DLD1 (cell line): ENCODE measurements at regions not wholly inside any gene's neighbourhood (a gene's known extent, or its start where the extent isn't known, plus 50 kb on each side); places are given as distances from the start of the nearest gene placed in this dataset.
"Not testable (repeated sequence)": the region's sequence is repeated elsewhere in the genome, so short reads cannot be mapped to it uniquely, and the experiment has no call there.

Source experiments
- in situ Hi-C: cut with HindIII; loops from 2 replicates; pipeline ENCODE4 v1.10.0; 2017; ENCODE audit warnings: low sequenced_read_pairs

GRCh38 chr2:137879121-137879520, 85.2 kb upstream of the HNMT start:
- in situ Hi-C loops, result loop anchor here (25.0 kb wide), 1 partner anchor 933 kb away; no protein-coding TSS in a partner anchor

GRCh38 chr2:137881711-137882110, 82.6 kb upstream of the HNMT start:
- in situ Hi-C loops, result loop anchor here (25.0 kb wide), 1 partner anchor 931 kb away; no protein-coding TSS in a partner anchor

- in situ Hi-C loops, result loop anchor here (25.0 kb wide), 1 partner anchor 926 kb away; no protein-coding TSS in a partner anchor
Observed at GRCh38 chr2:137886083-137886831, 78.0 kb upstream of the HNMT start.

- in situ Hi-C loops, result loop anchor here (25.0 kb wide), 1 partner anchor 923 kb away; no protein-coding TSS in a partner anchor
Observed at GRCh38 chr2:137888845-137889244, 75.4 kb upstream of the HNMT start.

- in situ Hi-C loops, result loop anchor here (25.0 kb wide), 1 partner anchor 920 kb away; no protein-coding TSS in a partner anchor
Observed at GRCh38 chr2:137892739-137893138, 71.5 kb upstream of the HNMT start.

GRCh38 chr2:137893145-137893544, 71.1 kb upstream of the HNMT start:
- in situ Hi-C loops, result loop anchor here (25.0 kb wide), 1 partner anchor 919 kb away; no protein-coding TSS in a partner anchor

- in situ Hi-C loops, result loop anchor here (25.0 kb wide), 1 partner anchor 916 kb away; no protein-coding TSS in a partner anchor
Observed at GRCh38 chr2:137896467-137896866, 67.8 kb upstream of the HNMT start.

- in situ Hi-C loops, result loop anchor here (25.0 kb wide), 1 partner anchor 915 kb away; no protein-coding TSS in a partner anchor
Observed at GRCh38 chr2:137897082-137897481, 67.2 kb upstream of the HNMT start.

GRCh38 chr2:137900421-137901141, 63.7 kb upstream of the HNMT start:
- in situ Hi-C loops, result no loop called here

GRCh38 chr2:137910641-137911040, 53.6 kb upstream of the HNMT start:
- in situ Hi-C loops, result no loop called here

GRCh38 chr2:137912371-137912770, 51.9 kb upstream of the HNMT start:
- in situ Hi-C loops, result no loop called here

- in situ Hi-C loops, result no loop called here
Observed at GRCh38 chr2:137913169-137913568, 51.1 kb upstream of the HNMT start.

GRCh38 chr2:137913648-137914047, 50.6 kb upstream of the HNMT start:
- in situ Hi-C loops, result not testable (repeated sequence)
